Panc1 (cell line): ENCODE measurements at regions not wholly inside any gene's neighbourhood (a gene's known extent, or its start where the extent isn't known, plus 50 kb on each side); places are given as distances from the start of the nearest gene placed in this dataset.

Source experiments
- POLR2AphosphoS5 ChIP-seq: IDR thresholded peaks from 2 replicates; pipeline ENCODE4 v1.6.1; 2012; ENCODE audit warnings: mild to moderate bottlenecking, low read depth, low read length, moderate library complexity
- SIN3A ChIP-seq: IDR thresholded peaks from 2 replicates; pipeline ENCODE4 v1.6.1; 2012; ENCODE audit warnings: low read depth, mild to moderate bottlenecking, low read length, moderate library complexity, borderline replicate concordance; ENCODE audit not compliant: insufficient read depth
- TF ChIP-seq, protein P1 (sequence below): fragments of 450-650 bp; IDR thresholded peaks from 2 replicates; pipeline ENCODE4 v1.5.1; 2017; ENCODE audit warnings: mild to moderate bottlenecking
- TF ChIP-seq, protein P2 (sequence below), 2 experiments: IDR thresholded peaks; 2 replicates each; pipeline ENCODE4 v1.6.1; 2011 to 2012; ENCODE audit warnings: low read depth in 2 of 2, control low read depth in 1 of 2, low read length in 1 of 2, mild to moderate bottlenecking in 1 of 2, moderate library complexity in 1 of 2; ENCODE audit not compliant: insufficient read depth in 1 of 2

DNA sequence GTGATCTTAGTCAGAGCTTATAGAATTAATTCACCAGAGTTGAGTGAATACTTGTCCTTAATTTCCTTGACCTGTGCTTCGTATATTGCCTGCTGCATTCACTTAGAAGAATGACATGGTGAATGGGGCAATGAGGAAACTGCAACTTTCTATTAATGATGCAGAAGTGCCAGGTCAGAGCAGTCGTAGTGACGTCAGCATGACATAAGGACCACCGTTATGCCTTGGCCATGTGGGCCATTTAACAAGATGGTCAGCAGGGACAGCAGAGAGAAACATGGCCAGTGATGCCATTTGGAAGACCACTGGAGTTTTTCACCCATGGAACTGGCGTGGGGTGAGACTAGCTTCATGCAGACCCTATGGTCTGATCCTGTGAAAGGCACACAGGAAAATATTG lies 1469.4 kb upstream of the TMEM132C start:
- TF ChIP-seq, protein P1, sequence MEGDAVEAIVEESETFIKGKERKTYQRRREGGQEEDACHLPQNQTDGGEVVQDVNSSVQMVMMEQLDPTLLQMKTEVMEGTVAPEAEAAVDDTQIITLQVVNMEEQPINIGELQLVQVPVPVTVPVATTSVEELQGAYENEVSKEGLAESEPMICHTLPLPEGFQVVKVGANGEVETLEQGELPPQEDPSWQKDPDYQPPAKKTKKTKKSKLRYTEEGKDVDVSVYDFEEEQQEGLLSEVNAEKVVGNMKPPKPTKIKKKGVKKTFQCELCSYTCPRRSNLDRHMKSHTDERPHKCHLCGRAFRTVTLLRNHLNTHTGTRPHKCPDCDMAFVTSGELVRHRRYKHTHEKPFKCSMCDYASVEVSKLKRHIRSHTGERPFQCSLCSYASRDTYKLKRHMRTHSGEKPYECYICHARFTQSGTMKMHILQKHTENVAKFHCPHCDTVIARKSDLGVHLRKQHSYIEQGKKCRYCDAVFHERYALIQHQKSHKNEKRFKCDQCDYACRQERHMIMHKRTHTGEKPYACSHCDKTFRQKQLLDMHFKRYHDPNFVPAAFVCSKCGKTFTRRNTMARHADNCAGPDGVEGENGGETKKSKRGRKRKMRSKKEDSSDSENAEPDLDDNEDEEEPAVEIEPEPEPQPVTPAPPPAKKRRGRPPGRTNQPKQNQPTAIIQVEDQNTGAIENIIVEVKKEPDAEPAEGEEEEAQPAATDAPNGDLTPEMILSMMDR = no peak
- TF ChIP-seq POLR2AphosphoS5 (no peak), SIN3A (no peak)
- TF ChIP-seq, protein P2, sequence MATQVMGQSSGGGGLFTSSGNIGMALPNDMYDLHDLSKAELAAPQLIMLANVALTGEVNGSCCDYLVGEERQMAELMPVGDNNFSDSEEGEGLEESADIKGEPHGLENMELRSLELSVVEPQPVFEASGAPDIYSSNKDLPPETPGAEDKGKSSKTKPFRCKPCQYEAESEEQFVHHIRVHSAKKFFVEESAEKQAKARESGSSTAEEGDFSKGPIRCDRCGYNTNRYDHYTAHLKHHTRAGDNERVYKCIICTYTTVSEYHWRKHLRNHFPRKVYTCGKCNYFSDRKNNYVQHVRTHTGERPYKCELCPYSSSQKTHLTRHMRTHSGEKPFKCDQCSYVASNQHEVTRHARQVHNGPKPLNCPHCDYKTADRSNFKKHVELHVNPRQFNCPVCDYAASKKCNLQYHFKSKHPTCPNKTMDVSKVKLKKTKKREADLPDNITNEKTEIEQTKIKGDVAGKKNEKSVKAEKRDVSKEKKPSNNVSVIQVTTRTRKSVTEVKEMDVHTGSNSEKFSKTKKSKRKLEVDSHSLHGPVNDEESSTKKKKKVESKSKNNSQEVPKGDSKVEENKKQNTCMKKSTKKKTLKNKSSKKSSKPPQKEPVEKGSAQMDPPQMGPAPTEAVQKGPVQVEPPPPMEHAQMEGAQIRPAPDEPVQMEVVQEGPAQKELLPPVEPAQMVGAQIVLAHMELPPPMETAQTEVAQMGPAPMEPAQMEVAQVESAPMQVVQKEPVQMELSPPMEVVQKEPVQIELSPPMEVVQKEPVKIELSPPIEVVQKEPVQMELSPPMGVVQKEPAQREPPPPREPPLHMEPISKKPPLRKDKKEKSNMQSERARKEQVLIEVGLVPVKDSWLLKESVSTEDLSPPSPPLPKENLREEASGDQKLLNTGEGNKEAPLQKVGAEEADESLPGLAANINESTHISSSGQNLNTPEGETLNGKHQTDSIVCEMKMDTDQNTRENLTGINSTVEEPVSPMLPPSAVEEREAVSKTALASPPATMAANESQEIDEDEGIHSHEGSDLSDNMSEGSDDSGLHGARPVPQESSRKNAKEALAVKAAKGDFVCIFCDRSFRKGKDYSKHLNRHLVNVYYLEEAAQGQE (IDR thresholded peaks at IDR 0.05; ENCODE audit: insufficient read depth in 1 of 2, low read depth in 2 of 2, low read length in 1 of 2) = no peak
